Common myeloid progenitor, CD34-positive (primary cell): ENCODE measurements at regions not wholly inside any gene's neighbourhood (a gene's known extent, or its start where the extent isn't known, plus 50 kb on each side); places are given as distances from the start of the nearest gene placed in this dataset.

ENCODE experiments used
- CTCF ChIA-PET: fragments of 350-600 bp; sonication (Branson Sonifier 250); formaldehyde crosslinking; loops from one replicate; lab custom pipeline; 2021; ENCODE audit warnings: antibody characterized with exemption; lab: Charles Lee
- POLR2A ChIA-PET: fragments of 350-600 bp; sonication (Branson Sonifier 250); formaldehyde crosslinking; loops from one replicate; lab custom pipeline; 2021; ENCODE audit warnings: antibody characterized with exemption; lab: Charles Lee
- DNase-seq, 3 donors: peaks; one replicate each; pipeline versions ENCODE4 v3.0.0 to v3.0.0-alpha.2; 2013
- H3K27ac ChIP-seq, 2 experiments: 1 replicate in 1 of 2; 2 replicates in 1 of 2; pipeline ENCODE4 v1.7.0; 2013; ENCODE audit warnings: inconsistent platforms in 2 of 2, low read length in 2 of 2, mild to moderate bottlenecking in 2 of 2, low read depth in 1 of 2, moderate library complexity in 1 of 2; ENCODE audit not compliant: severe bottlenecking in 2 of 2, insufficient read depth in 1 of 2, poor library complexity in 1 of 2
- H3K27me3 ChIP-seq, 5 experiments: replicated peaks in 2 of 5; 1 replicate in 3 of 5; 2 replicates in 2 of 5; pipeline versions ENCODE4 v1.6.1 to v1.7.0; 2013; ENCODE audit warnings: low read length in 4 of 5, mild to moderate bottlenecking in 2 of 5, moderate library complexity in 2 of 5, inconsistent platforms in 1 of 5; ENCODE audit not compliant: insufficient read depth in 5 of 5, control insufficient read depth in 4 of 5
- H3K36me3 ChIP-seq, 4 experiments: 1 replicate in 2 of 4; 2 replicates in 2 of 4; pipeline versions ENCODE4 v1.6.1 to v1.7.0; 2013; ENCODE audit warnings: low read length in 3 of 4, control low read depth in 1 of 4, mild to moderate bottlenecking in 1 of 4; ENCODE audit not compliant: control insufficient read depth in 4 of 4, insufficient read depth in 4 of 4
- H3K4me1 ChIP-seq, 4 experiments: 1 replicate in 3 of 4; 2 replicates in 1 of 4; pipeline versions ENCODE4 v1.6.1 to v1.7.1; 2013; ENCODE audit warnings: low read length in 3 of 4, mild to moderate bottlenecking in 3 of 4, control low read depth in 1 of 4, inconsistent platforms in 1 of 4, moderate library complexity in 1 of 4; ENCODE audit not compliant: control insufficient read depth in 4 of 4, insufficient read depth in 4 of 4; ENCODE audit errors: control extremely low read depth in 1 of 4
- H3K4me3 ChIP-seq, 7 experiments: 1 replicate in 4 of 7; 2 replicates in 3 of 7; pipeline versions ENCODE4 v1.5.1 to v1.7.0; 2013; ENCODE audit warnings: mild to moderate bottlenecking in 7 of 7, low read length in 6 of 7, moderate library complexity in 6 of 7, inconsistent platforms in 2 of 7, low read depth in 2 of 7, control low read depth in 1 of 7; ENCODE audit not compliant: insufficient read depth in 4 of 7, control insufficient read depth in 1 of 7; ENCODE audit errors: extremely low read depth in 1 of 7
- H3K9me3 ChIP-seq, 5 experiments: 1 replicate in 4 of 5; 2 replicates in 1 of 5; pipeline versions ENCODE4 v1.6.1 to v1.7.1; 2013; ENCODE audit warnings: low read length in 4 of 5, mild to moderate bottlenecking in 2 of 5, inconsistent platforms in 1 of 5, low read depth in 1 of 5, moderate library complexity in 1 of 5; ENCODE audit not compliant: control insufficient read depth in 4 of 5, insufficient read depth in 2 of 5; ENCODE audit errors: control extremely low read depth in 1 of 5
- WGBS: methylation state at CpG from one replicate; pipeline ENCODE4 v1.1.5; 2013; ENCODE audit not compliant: insufficient coverage; 5-methylcytosine and 5-hydroxymethylcytosine counted together

- WGBS = no CpG with 5 or more reads among the region's 8 CpGs
- CTCF ChIA-PET = no interaction called here
- Histone ChIP-seq H3K36me3 (no peaks in the 10 kb centered on the region), H3K27ac (no peak overlapping the region), H3K4me3 (peak overlapping the region in 1 of 7 experiments; percentile 11), H3K4me1 (peaks cover 0 to 8% (median 5%) of the 10 kb centered on the region in 4 experiments), H3K9me3 (no peaks in the 10 kb centered on the region), H3K27me3 (no peaks in the 10 kb centered on the region)
- DNase-seq = peak; percentile 4 to 59 (median 58)
- POLR2A ChIA-PET = no interaction called here
Measured at GRCh38 chr1:196091397-196092135, 516.7 kb downstream of the KCNT2 start.

GRCh38 chr1:196090226-196090625, 518.0 kb downstream of the KCNT2 start:
- DNase-seq = no peak
- no peak overlapping the region for H3K4me3 ChIP-seq
- no peaks in the 10 kb centered on the region for H3K9me3 ChIP-seq
- no peaks in the 10 kb centered on the region for H3K36me3 ChIP-seq
- ChIA-PET CTCF (interaction anchor here (0.8 kb wide), 1 partner anchor 181 kb away, joined by 3 read pairs; no protein-coding TSS in a partner anchor), POLR2A (no interaction called here)
- H3K4me1 ChIP-seq = peaks cover 0 to 8% (median 5%) of the 10 kb centered on the region in 4 experiments
- no peaks in the 10 kb centered on the region for H3K27me3 ChIP-seq
- H3K27ac ChIP-seq = no peak overlapping the region
- WGBS = 20% methylated on average over 1 of the region's 3 CpGs

- ChIA-PET CTCF (no interaction called here), POLR2A (no interaction called here)
- Histone ChIP-seq H3K4me3 (no peak overlapping the region), H3K9me3 (no peaks in the 10 kb centered on the region), H3K36me3 (no peaks in the 10 kb centered on the region), H3K4me1 (peaks cover 0 to 8% (median 5%) of the 10 kb centered on the region in 4 experiments), H3K27ac (no peak overlapping the region), H3K27me3 (no peaks in the 10 kb centered on the region)
- no peak for DNase-seq
- WGBS = 88% methylated on average over 8 of the region's 10 CpGs
Measured at GRCh38 chr1:196088541-196088940, 519.7 kb downstream of the KCNT2 start.

- CTCF ChIA-PET = no interaction called here
- no peak overlapping the region for H3K27ac ChIP-seq
- WGBS = 0% methylated on average over 2 of the region's 3 CpGs
- no peaks in the 10 kb centered on the region for H3K27me3 ChIP-seq
- H3K4me3 ChIP-seq = no peak overlapping the region
- no peaks in the 10 kb centered on the region for H3K9me3 ChIP-seq
- H3K36me3 ChIP-seq = no peaks in the 10 kb centered on the region
- POLR2A ChIA-PET = no interaction called here
- DNase-seq = peak; percentile 10 to 62 (median 48)
- peaks cover 0 to 4% (median 1%) of the 10 kb centered on the region in 4 experiments for H3K4me1 ChIP-seq
Measured at GRCh38 chr1:196078691-196079090, 529.5 kb downstream of the KCNT2 start.

- no peaks in the 10 kb centered on the region for H3K36me3 ChIP-seq
- no peaks in the 10 kb centered on the region for H3K27me3 ChIP-seq
- DNase-seq = no peak
- no CpG with 5 or more reads among the region's 1 CpG for WGBS
- H3K4me1 ChIP-seq = peaks cover 0 to 4% (median 1%) of the 10 kb centered on the region in 4 experiments
- POLR2A ChIA-PET = no interaction called here
- H3K4me3 ChIP-seq = no peak overlapping the region
- CTCF ChIA-PET = no interaction called here
- no peaks in the 10 kb centered on the region for H3K9me3 ChIP-seq
- no peak overlapping the region for H3K27ac ChIP-seq
Measured at GRCh38 chr1:196075621-196076020, 532.6 kb downstream of the KCNT2 start.

GRCh38 chr1:196074182-196074581, 534.1 kb downstream of the KCNT2 start:
- POLR2A ChIA-PET = interaction anchor here (0.7 kb wide), 1 partner anchor 40 kb away, joined by 3 read pairs; no protein-coding TSS in a partner anchor
- Histone ChIP-seq H3K36me3 (no peaks in the 10 kb centered on the region), H3K4me3 (no peak overlapping the region), H3K9me3 (no peaks in the 10 kb centered on the region), H3K27me3 (no peaks in the 10 kb centered on the region), H3K27ac (no peak overlapping the region), H3K4me1 (peaks cover 0 to 4% (median 1%) of the 10 kb centered on the region in 4 experiments)
- CTCF ChIA-PET = interaction anchor here (0.6 kb wide), 1 partner anchor 55 kb away, joined by 3 read pairs; no protein-coding TSS in a partner anchor
- DNase-seq = no peak

- no peak overlapping the region for H3K27ac ChIP-seq
- no peaks in the 10 kb centered on the region for H3K36me3 ChIP-seq
- H3K27me3 ChIP-seq = no peaks in the 10 kb centered on the region
- H3K9me3 ChIP-seq = no peaks in the 10 kb centered on the region
- WGBS = no CpG with 5 or more reads among the region's 1 CpG
- POLR2A ChIA-PET = no interaction called here
- no peak overlapping the region for H3K4me3 ChIP-seq
- no peak for DNase-seq
- H3K4me1 ChIP-seq = no peaks in the 10 kb centered on the region
- CTCF ChIA-PET = no interaction called here
Measured at GRCh38 chr1:196071447-196071846, 536.8 kb downstream of the KCNT2 start.
